C4-2B (cell line): ENCODE measurements at regions not wholly inside any gene's neighbourhood (a gene's known extent, or its start where the extent isn't known, plus 50 kb on each side); places are given as distances from the start of the nearest gene placed in this dataset.

ENCODE experiments used
- H3K27ac ChIP-seq: fragments of 450-650 bp; 2 replicates; pipeline ENCODE4 v1.5.1; 2017
- ZFX ChIP-seq: fragments of 450-650 bp; IDR thresholded peaks from 2 replicates; pipeline ENCODE4 v1.6.1; 2017
- TF ChIP-seq, protein P1 (sequence below): fragments of 450-650 bp; conservative IDR thresholded peaks from 2 replicates; pipeline ENCODE4 v1.5.1; 2017; ENCODE audit warnings: mild to moderate bottlenecking

DNA sequence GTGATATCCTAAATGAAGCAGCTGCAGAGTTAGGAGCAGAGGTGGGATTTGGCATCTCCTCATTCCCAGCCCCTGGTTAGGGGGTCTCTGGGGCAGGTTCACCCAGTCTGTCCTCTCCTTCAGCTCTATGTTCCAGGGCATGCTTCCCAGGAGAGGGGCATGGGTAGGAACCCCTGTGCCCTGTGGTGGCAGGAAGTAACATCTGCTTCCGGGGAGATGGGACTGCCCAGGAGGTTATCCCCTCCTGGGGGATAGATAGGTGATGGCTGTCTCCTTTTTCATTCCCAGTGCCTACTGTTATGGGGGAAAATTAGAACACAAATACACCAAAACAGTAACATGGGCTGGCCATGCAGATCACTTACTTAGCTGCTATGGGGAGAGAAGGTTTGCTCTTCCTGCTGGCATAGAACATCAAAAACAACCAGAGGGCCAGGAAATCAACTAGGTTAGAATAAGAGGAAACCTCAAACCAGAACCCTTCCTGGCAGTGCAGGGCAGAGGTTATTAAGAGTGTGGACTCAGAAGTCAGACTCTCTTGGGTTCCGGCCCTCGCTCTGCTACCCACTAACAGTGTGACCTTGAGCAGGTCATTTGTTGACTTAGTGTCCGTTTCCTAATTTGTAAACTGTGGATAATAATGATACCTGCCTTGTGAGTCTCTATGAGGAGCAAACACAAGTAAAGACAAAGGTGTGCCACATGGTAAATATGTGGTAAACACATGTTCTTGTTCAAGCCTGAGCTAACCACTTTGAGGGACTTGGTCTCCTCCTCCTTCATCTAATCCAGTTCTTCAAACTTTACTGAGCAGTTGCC lies 157.8 kb upstream of the JUN start:
- TF ChIP-seq, protein P1, sequence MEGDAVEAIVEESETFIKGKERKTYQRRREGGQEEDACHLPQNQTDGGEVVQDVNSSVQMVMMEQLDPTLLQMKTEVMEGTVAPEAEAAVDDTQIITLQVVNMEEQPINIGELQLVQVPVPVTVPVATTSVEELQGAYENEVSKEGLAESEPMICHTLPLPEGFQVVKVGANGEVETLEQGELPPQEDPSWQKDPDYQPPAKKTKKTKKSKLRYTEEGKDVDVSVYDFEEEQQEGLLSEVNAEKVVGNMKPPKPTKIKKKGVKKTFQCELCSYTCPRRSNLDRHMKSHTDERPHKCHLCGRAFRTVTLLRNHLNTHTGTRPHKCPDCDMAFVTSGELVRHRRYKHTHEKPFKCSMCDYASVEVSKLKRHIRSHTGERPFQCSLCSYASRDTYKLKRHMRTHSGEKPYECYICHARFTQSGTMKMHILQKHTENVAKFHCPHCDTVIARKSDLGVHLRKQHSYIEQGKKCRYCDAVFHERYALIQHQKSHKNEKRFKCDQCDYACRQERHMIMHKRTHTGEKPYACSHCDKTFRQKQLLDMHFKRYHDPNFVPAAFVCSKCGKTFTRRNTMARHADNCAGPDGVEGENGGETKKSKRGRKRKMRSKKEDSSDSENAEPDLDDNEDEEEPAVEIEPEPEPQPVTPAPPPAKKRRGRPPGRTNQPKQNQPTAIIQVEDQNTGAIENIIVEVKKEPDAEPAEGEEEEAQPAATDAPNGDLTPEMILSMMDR = no peak
- TF ChIP-seq ZFX = no peak
- H3K27ac ChIP-seq = peak overlapping the region; percentile 77

DNA sequence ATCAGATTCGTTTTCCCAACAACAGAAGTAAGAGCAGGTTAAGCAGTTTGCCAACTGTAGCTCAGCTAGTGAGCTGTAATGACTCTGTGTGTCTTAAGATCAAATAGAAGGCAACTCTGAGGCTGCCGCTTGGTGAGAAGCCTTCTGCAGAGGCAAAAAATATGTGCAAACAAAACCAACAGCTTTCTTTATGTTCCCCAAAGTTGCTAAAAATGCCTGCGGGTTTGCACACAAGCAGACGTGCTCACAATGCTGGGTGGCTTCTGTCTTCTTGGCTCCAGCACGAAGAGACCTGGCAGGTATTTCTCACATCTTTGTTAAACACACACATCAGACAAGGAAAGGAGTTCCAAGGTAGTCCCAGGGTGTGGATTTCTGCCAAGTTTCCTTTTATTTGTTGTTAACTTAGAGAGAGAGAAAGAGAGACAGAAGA lies 158.9 kb upstream of the JUN start:
- H3K27ac ChIP-seq = peak overlapping the region; percentile 77; the same call in 1 of the 2 replicates
- no peak for TF ChIP-seq ZFX
- TF ChIP-seq, protein P1 = no peak

DNA sequence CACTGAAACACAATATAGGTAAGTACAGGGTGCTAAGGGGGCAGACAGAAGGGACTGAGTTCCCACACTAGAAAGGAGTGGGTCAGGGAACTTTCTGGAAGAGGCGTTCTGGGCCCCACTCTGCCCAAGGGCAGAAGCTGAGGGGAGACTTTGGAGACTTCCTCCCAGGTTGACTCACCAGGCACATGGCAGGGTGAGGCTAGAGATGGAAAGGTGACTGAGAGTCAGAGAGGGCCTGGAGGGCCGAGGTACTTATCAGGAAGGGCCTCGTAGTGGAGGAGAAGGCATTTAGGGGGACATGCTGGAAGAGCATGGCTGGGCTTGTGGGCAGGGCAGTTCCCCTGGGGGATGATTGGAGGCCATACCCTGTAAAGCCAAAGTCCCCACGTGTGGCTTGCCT lies 159.9 kb upstream of the JUN start:
- H3K27ac ChIP-seq = peak overlapping the region; percentile 77
- TF ChIP-seq, protein P1 = no peak
- no peak for TF ChIP-seq ZFX

DNA sequence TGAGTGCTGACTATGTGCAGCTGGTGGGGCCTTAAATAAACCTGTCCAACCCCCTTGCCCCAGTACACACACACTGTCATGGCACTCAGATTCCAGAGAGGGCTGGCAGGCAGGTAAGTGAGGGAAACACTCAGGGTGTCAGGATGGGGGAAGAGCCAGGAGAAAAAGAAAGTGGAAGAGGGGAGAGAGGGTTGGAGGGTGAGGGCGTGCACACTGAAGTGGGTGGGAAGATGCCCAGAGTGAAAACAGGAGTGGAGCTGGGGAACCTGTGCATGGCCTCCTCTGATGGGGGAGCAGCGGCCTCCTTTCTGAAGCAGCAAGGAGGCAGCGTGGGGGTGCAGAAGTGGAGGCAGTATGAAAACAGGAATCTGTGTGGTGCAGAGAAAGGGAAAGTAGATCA lies 160.6 kb upstream of the JUN start:
- TF ChIP-seq, protein P1 = no peak
- no peak for TF ChIP-seq ZFX
- no peak overlapping the region for H3K27ac ChIP-seq

DNA sequence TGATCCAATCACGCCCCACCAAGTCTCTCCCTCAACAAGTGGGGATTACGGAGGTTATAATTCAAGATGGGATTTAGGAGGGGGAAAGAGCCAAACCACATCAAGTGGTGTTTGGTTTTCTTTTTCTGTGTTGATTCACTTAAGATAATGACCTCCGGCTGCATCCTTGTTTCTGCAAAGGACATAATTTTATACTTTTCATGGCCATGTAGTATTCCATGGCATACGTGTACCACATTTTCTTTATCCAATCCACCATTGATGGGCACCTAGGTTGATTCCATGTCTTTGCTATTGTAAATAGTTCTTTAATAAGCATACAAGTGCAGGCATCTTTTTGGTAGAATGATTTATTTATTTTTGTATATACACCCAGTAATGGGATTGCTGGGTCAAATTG lies 162.5 kb upstream of the JUN start:
- no peak overlapping the region for H3K27ac ChIP-seq
- TF ChIP-seq, protein P1 = no peak
- no peak for TF ChIP-seq ZFX

DNA sequence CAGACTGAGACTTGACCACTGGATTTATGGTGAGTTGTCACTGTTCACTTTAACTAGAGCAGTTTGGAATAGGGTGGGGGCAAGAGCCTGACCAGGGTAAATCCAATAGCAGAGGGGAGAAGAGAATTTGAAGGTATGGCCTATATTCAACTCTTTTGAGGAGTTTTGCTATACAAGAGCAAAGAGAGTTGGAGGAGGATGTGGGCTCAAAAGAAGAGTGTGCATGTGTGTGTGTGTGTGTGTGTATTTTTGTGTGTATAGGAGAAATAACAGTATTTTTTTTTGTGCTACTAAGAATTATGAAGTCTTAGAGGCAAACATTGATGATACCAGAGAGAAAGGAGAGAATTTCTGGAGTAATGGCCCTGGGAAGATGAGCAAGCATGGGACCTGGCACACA lies 164.8 kb upstream of the JUN start:
- no peak overlapping the region for H3K27ac ChIP-seq
- no peak for TF ChIP-seq ZFX
- TF ChIP-seq, protein P1 = no peak

DNA sequence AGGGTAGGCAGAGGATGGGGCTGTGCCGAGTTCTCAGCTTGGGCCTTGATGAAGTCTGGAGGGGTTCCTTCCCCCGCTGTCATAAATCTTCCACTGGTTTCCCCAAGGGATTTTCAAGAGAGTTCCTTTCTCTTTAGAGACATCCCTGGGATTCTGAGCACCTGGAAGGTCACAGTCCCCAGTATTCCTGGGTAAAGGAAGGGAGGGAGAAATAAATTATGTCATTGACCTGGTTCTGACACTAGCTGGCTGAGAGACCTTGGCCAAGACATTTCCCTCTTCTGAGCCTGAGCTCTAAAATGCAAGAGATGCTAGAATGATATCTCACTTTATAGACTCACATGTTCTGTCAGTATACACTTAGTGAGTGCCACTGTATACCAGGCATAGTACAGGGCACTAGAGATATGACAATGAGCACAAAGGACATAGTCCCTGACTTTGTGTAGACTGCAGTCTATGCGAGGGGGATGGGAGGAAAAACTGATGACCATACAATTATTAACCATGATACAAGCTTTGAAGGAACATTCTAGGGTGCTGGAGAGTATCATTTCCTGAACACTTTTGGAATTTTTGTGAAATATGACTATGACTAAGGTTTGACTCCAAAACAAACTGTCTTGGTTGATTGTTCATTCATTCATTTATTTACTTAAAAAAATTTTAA lies 165.8 kb upstream of the JUN start:
- TF ChIP-seq, protein P1 = no peak
- no peak for TF ChIP-seq ZFX

More for the DNA sequence above, 165.8 kb upstream of the JUN start:
- no peak overlapping the region for H3K27ac ChIP-seq
